ENCODE measurements at regions not wholly inside any gene's neighbourhood (a gene's known extent, or its start where the extent isn't known, plus 50 kb on each side); places are given as distances from the start of the nearest gene placed in this dataset.

DNA sequence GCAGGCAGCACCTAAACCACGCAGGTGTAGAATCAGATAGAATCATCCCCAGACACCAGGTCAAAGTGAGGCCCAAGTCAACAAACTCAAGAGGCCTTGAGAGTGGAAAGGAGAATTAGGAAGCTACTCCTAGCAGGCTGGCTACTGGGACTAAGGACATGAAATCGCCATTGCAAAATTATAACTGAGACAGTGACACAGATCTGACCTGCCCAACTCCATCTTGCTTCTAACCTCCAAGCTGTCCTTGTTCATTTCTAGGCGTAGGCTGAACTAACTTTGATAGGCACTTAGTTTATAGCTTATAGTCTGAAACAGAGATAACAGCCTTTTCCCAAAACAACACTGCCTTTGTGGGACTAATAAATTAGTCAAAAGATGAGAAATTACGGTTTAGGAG, 52.8 kb downstream of the ACTL7B start:
- TF ChIP-seq, protein P1, sequence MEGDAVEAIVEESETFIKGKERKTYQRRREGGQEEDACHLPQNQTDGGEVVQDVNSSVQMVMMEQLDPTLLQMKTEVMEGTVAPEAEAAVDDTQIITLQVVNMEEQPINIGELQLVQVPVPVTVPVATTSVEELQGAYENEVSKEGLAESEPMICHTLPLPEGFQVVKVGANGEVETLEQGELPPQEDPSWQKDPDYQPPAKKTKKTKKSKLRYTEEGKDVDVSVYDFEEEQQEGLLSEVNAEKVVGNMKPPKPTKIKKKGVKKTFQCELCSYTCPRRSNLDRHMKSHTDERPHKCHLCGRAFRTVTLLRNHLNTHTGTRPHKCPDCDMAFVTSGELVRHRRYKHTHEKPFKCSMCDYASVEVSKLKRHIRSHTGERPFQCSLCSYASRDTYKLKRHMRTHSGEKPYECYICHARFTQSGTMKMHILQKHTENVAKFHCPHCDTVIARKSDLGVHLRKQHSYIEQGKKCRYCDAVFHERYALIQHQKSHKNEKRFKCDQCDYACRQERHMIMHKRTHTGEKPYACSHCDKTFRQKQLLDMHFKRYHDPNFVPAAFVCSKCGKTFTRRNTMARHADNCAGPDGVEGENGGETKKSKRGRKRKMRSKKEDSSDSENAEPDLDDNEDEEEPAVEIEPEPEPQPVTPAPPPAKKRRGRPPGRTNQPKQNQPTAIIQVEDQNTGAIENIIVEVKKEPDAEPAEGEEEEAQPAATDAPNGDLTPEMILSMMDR (IDR thresholded peaks at IDR 0.05): no peak
- TF ChIP-seq POLR2AphosphoS5 (IDR thresholded peaks at IDR 0.05; ENCODE audit: insufficient read depth in 1 of 2, low read depth in 1 of 2): no peak
- TF ChIP-seq POLR2A (IDR thresholded peaks at IDR 0.05): no peak

All from vagina (tissue), 2 donors.